GM12872 (cell line): ENCODE measurements at regions not wholly inside any gene's neighbourhood (a gene's known extent, or its start where the extent isn't known, plus 50 kb on each side); places are given as distances from the start of the nearest gene placed in this dataset.

Experiments used
- CTCF ChIP-seq: IDR thresholded peaks from 3 replicates; pipeline ENCODE4 v1.5.1; 2011; ENCODE audit warnings: low read depth, mild to moderate bottlenecking, low read length, moderate library complexity; ENCODE audit not compliant: insufficient read depth

GRCh38 chr5:130727830-130728229 lies 437.2 kb downstream of the HINT1 start:
- TF ChIP-seq CTCF = no peak

GRCh38 chr5:130724658-130725057 lies 440.4 kb downstream of the HINT1 start:
- TF ChIP-seq CTCF = no peak

- peak; percentile 10; the same call in 1 of the 3 replicates for TF ChIP-seq CTCF
Observed at GRCh38 chr5:130720355-130720754, 444.7 kb downstream of the HINT1 start.

- no peak for TF ChIP-seq CTCF
Observed at GRCh38 chr5:130715541-130715940, 449.5 kb downstream of the HINT1 start.

GRCh38 chr5:130714200-130714599 lies 450.9 kb downstream of the HINT1 start:
- TF ChIP-seq CTCF = no peak

GRCh38 chr5:130712324-130712723 lies 452.7 kb downstream of the HINT1 start:
- no peak for TF ChIP-seq CTCF

GRCh38 chr5:130710596-130710995 lies 454.5 kb downstream of the HINT1 start:
- TF ChIP-seq CTCF = no peak

GRCh38 chr5:130708754-130709153 lies 456.3 kb downstream of the HINT1 start:
- TF ChIP-seq CTCF = no peak
